GM18517 (cell line): ENCODE measurements at regions not wholly inside any gene's neighbourhood (a gene's known extent, or its start where the extent isn't known, plus 50 kb on each side); places are given as distances from the start of the nearest gene placed in this dataset.

Source experiments
- ATAC-seq: cut with Tn5 transposase; IDR thresholded peaks from one replicate; pipeline ENCODE4 v1.9.1; 2021; ENCODE audit warnings: mild to moderate bottlenecking, moderate library complexity; ENCODE audit not compliant: unreplicated experiment

GRCh38 chr3:159937561-159938166 lies 51.0 kb upstream of the IL12A start:
- no peak for ATAC-seq

GRCh38 chr3:159938714-159939113 lies 49.9 kb upstream of the IL12A start:
- no peak for ATAC-seq
